IMR-90 (cell line): ENCODE measurements at regions not wholly inside any gene's neighbourhood (a gene's known extent, or its start where the extent isn't known, plus 50 kb on each side); places are given as distances from the start of the nearest gene placed in this dataset.

ENCODE experiments used
- ATAC-seq: fragments of 200-7000 bp; cut with Tn5 transposase; 2 replicates; pipeline ENCODE4 v1.9.1; 2020; ENCODE audit warnings: low read depth, mild to moderate bottlenecking, moderate library complexity
- BruUV-seq: library from RNA; stranded (reverse); fragments of 400-500 nt; replicated peaks from 2 replicates; lab custom pipeline; 2021; lab: Mats Ljungman, UMichigan
- CTCF ChIA-PET: fragments of 300-600 bp; formaldehyde crosslinking; extraction: SDS; loops from one replicate; lab custom pipeline; 2021; ENCODE audit warnings: antibody characterized with exemption; lab: Yijun Ruan, JAX
- POLR2A ChIA-PET: fragments of 300-600 bp; sonication (Branson Sonifier 250); formaldehyde crosslinking; loops from one replicate; lab custom pipeline; 2022; ENCODE audit warnings: antibody characterized with exemption; ENCODE audit not compliant: unreplicated experiment; lab: Charles Lee
- DNase-seq: peaks from one replicate; pipeline ENCODE4 v3.0.0; 2013
- H2AFZ ChIP-seq: replicated peaks from 2 replicates; pipeline ENCODE3; 2013; ENCODE audit warnings: low read length, mild to moderate bottlenecking; ENCODE audit not compliant: poor library complexity
- H2AK5ac ChIP-seq: 2 replicates; pipeline ENCODE4 v1.6.1; 2013; ENCODE audit warnings: low read depth, low read length, inconsistent platforms
- H2AK9ac ChIP-seq: replicated peaks from 2 replicates; pipeline ENCODE3; 2013; ENCODE audit warnings: mild to moderate bottlenecking, low read depth, low read length, moderate library complexity; ENCODE audit not compliant: poor library complexity
- H2BK120ac ChIP-seq: 2 replicates; pipeline ENCODE4 v1.6.1; 2013; ENCODE audit warnings: low read depth, low read length, inconsistent platforms
- H2BK15ac ChIP-seq: 3 replicates; pipeline ENCODE4 v1.6.1; 2013; ENCODE audit warnings: low read depth, low read length, inconsistent platforms
- H2BK20ac ChIP-seq: 2 replicates; pipeline ENCODE4 v1.6.1; 2013; ENCODE audit warnings: low read depth, mild to moderate bottlenecking, inconsistent platforms, low read length, moderate library complexity
- H2BK5ac ChIP-seq: 2 replicates; pipeline ENCODE4 v1.6.1; 2013; ENCODE audit warnings: mild to moderate bottlenecking, low read depth, low read length, inconsistent platforms; ENCODE audit not compliant: poor library complexity, severe bottlenecking
- H3K14ac ChIP-seq: replicated peaks from 2 replicates; pipeline ENCODE4 v1.6.1; 2013; ENCODE audit warnings: low read depth, low read length, inconsistent platforms
- H3K18ac ChIP-seq: 2 replicates; pipeline ENCODE4 v1.6.1; 2013; ENCODE audit warnings: low read depth, low read length, control low read depth
- H3K23ac ChIP-seq: 2 replicates; pipeline ENCODE4 v1.6.1; 2013; ENCODE audit warnings: low read depth, low read length, inconsistent platforms
- H3K27ac ChIP-seq: 2 replicates; pipeline ENCODE4 v1.5.1; 2013; ENCODE audit warnings: mild to moderate bottlenecking, control low read depth, low read length; ENCODE audit not compliant: insufficient read depth
- H3K27me3 ChIP-seq: 2 replicates; pipeline ENCODE4 v1.6.1; 2013; ENCODE audit warnings: low read length; ENCODE audit not compliant: control insufficient read depth, insufficient read depth
- H3K36me3 ChIP-seq: 2 replicates; pipeline ENCODE4 v1.6.1; 2013; ENCODE audit warnings: low read length, mixed read lengths; ENCODE audit not compliant: control insufficient read depth, insufficient read depth
- H3K4ac ChIP-seq: 2 replicates; pipeline ENCODE4 v1.6.1; 2013; ENCODE audit warnings: low read depth, low read length, inconsistent platforms
- H3K4me1 ChIP-seq: 2 replicates; pipeline ENCODE4 v1.6.1; 2013; ENCODE audit warnings: low read length, mixed read lengths; ENCODE audit not compliant: control insufficient read depth, insufficient read depth
- H3K4me2 ChIP-seq: 2 replicates; pipeline ENCODE4 v1.6.1; 2013; ENCODE audit warnings: low read depth, mild to moderate bottlenecking, control low read depth, low read length, moderate library complexity
- H3K4me3 ChIP-seq: 2 replicates; pipeline ENCODE4 v1.5.1; 2013; ENCODE audit warnings: low read depth, mild to moderate bottlenecking, control low read depth, low read length, moderate library complexity; ENCODE audit not compliant: insufficient read depth
- H3K56ac ChIP-seq: 2 replicates; pipeline ENCODE4 v1.6.1; 2013; ENCODE audit warnings: low read length, inconsistent platforms; ENCODE audit not compliant: insufficient read depth; ENCODE audit errors: extremely low read depth
- H3K79me1 ChIP-seq, 2 experiments: 2 replicates each; pipeline ENCODE4 v1.6.1; 2013; ENCODE audit warnings: low read length in 2 of 2, inconsistent platforms in 1 of 2, low read depth in 1 of 2
- H3K9ac ChIP-seq: 2 replicates; pipeline ENCODE4 v1.6.1; 2013; ENCODE audit warnings: low read depth, low read length, control low read depth
- H3K9me1 ChIP-seq: 2 replicates; pipeline ENCODE4 v1.6.1; 2013; ENCODE audit warnings: low read length, inconsistent platforms; ENCODE audit not compliant: insufficient read depth
- H3K9me3 ChIP-seq: 2 replicates; pipeline ENCODE4 v1.6.1; 2013; ENCODE audit warnings: low read length; ENCODE audit not compliant: control insufficient read depth, insufficient read depth
- H4K20me1 ChIP-seq: 2 replicates; pipeline ENCODE4 v1.6.1; 2013; ENCODE audit warnings: low read length, inconsistent platforms; ENCODE audit not compliant: insufficient read depth
- H4K5ac ChIP-seq: 2 replicates; pipeline ENCODE4 v1.6.1; 2013; ENCODE audit warnings: mild to moderate bottlenecking, low read depth, low read length, control low read depth
- H4K8ac ChIP-seq, 2 experiments: 2 replicates each; pipeline ENCODE4 v1.6.1; 2013; ENCODE audit warnings: low read depth in 2 of 2, low read length in 2 of 2, control low read depth in 1 of 2, inconsistent platforms in 1 of 2
- H4K91ac ChIP-seq: 2 replicates; pipeline ENCODE4 v1.6.1; 2013; ENCODE audit warnings: low read depth, low read length, inconsistent platforms; ENCODE audit not compliant: insufficient read depth
- CEBPB ChIP-seq: IDR thresholded peaks from 2 replicates; pipeline ENCODE4 v1.6.1; 2012; ENCODE audit warnings: low read depth, low read length, improper control_type of control experiment
- FOS ChIP-seq: fragments of 150-350 bp; IDR thresholded peaks from 2 replicates; pipeline ENCODE4 v1.6.1; 2016; ENCODE audit warnings: low read depth, low read length
- MAFK ChIP-seq: IDR thresholded peaks from 2 replicates; pipeline ENCODE4 v1.6.1; 2012; ENCODE audit warnings: low read depth, low read length, improper control_type of control experiment
- MAZ ChIP-seq: IDR thresholded peaks from 2 replicates; pipeline ENCODE4 v1.6.1; 2012; ENCODE audit warnings: low read depth, mild to moderate bottlenecking, low read length, improper control_type of control experiment, moderate library complexity, borderline replicate concordance
- MXI1 ChIP-seq: IDR thresholded peaks from 2 replicates; pipeline ENCODE4 v1.6.1; 2012; ENCODE audit warnings: low read depth, mild to moderate bottlenecking, low read length, moderate library complexity, borderline replicate concordance
- POLR2A ChIP-seq: IDR thresholded peaks from 2 replicates; pipeline ENCODE4 v1.6.1; 2012; ENCODE audit warnings: mild to moderate bottlenecking, low read depth, low read length
- SMC3 ChIP-seq: fragments of 150-350 bp; IDR thresholded peaks from 2 replicates; pipeline ENCODE4 v1.6.1; 2016; ENCODE audit warnings: low read depth, mild to moderate bottlenecking, antibody characterized with exemption, low read length, moderate library complexity
- WGBS, 2 experiments: methylation state at CpG; one replicate each; pipeline versions ENCODE4 v1.1.5 to v1.1.7; 2013; ENCODE audit warnings: missing lambda C conversion rate in 2 of 2; ENCODE audit not compliant: insufficient read length in 1 of 2; ENCODE audit errors: extremely low coverage in 2 of 2; 5-methylcytosine and 5-hydroxymethylcytosine counted together
- dilution Hi-C: fragments of 300-500 bp; cut with HindIII; formaldehyde crosslinking; loops from one replicate; pipeline ENCODE4 v1.14.3; 2018; ENCODE audit warnings: low sequenced_read_pairs; ENCODE audit not compliant: unreplicated experiment
- in situ Hi-C: fragments of 300-500 bp; cut with MboI; formaldehyde crosslinking; loops from 3 replicates; pipeline ENCODE4 v1.14.3; 2019; ENCODE audit warnings: low sequenced_read_pairs, inconsistent platforms, mixed read lengths
- intact Hi-C: fragments of 100-400 bp; cut with micrococcal nuclease; formaldehyde crosslinking; loops from 2 replicates; pipeline ENCODE4 v1.10.0; 2022
- TF ChIP-seq, protein P1 (sequence below): fragments of 150-350 bp; IDR thresholded peaks from 2 replicates; pipeline ENCODE4 v1.6.1; 2017; ENCODE audit warnings: mild to moderate bottlenecking, antibody characterized with exemption, low read length, low read depth

- in situ Hi-C loops (no loop called here), dilution Hi-C loops (no loop called here), intact Hi-C loops (no loop called here)
- no peaks in the 10 kb centered on the region for H3K79me1 ChIP-seq
- H4K8ac ChIP-seq, result no peak overlapping the region
- H3K4ac ChIP-seq, result no peak overlapping the region
- ATAC-seq (no peak), DNase-seq (no peak)
- no peak overlapping the region for H3K23ac ChIP-seq
- H2AK9ac ChIP-seq, result no peak overlapping the region
- no CpG with 5 or more reads among the region's 2 CpGs for WGBS, 2 experiments
- H2BK120ac ChIP-seq, result no peak overlapping the region
- no peaks in the 10 kb centered on the region for H3K27me3 ChIP-seq
- H2AK5ac ChIP-seq, result no peak overlapping the region
- no peak overlapping the region for H2BK20ac ChIP-seq
- H3K36me3 ChIP-seq, result no peaks in the 10 kb centered on the region
- no peaks in the 10 kb centered on the region for H3K9me3 ChIP-seq
- H4K91ac ChIP-seq, result no peak overlapping the region
- no peak overlapping the region for H3K14ac ChIP-seq
- no peaks in the 10 kb centered on the region for H3K9me1 ChIP-seq
- H3K56ac ChIP-seq, result no peak overlapping the region
- ChIA-PET CTCF (no interaction called here), POLR2A (no interaction called here)
- BruUV-seq, result no TSS peak
- H3K4me3 ChIP-seq, result no peak overlapping the region
- H3K27ac ChIP-seq, result no peak overlapping the region
- H4K20me1 ChIP-seq, result no peaks in the 10 kb centered on the region
- H4K5ac ChIP-seq, result no peak overlapping the region
- TF ChIP-seq MAZ, result no peak
- no peak for TF ChIP-seq POLR2A
- no peak for TF ChIP-seq SMC3
- no peak for TF ChIP-seq CEBPB
- no peak for TF ChIP-seq MXI1
- TF ChIP-seq MAFK, result no peak
- TF ChIP-seq FOS, result no peak
- TF ChIP-seq, protein P1, sequence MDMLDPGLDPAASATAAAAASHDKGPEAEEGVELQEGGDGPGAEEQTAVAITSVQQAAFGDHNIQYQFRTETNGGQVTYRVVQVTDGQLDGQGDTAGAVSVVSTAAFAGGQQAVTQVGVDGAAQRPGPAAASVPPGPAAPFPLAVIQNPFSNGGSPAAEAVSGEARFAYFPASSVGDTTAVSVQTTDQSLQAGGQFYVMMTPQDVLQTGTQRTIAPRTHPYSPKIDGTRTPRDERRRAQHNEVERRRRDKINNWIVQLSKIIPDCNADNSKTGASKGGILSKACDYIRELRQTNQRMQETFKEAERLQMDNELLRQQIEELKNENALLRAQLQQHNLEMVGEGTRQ, result no peak
- no peaks in the 10 kb centered on the region for H3K4me1 ChIP-seq
- H3K9ac ChIP-seq, result no peak overlapping the region
- no peak overlapping the region for H2AFZ ChIP-seq
- no peak overlapping the region for H3K4me2 ChIP-seq
- H2BK5ac ChIP-seq, result no peak overlapping the region
- no peak overlapping the region for H2BK15ac ChIP-seq
- no peak overlapping the region for H3K18ac ChIP-seq
These were observed 59.8 kb upstream of the ZPLD1 start for GRCh38 chr3:102374863-102375634.
